ENCODE measurements at regions not wholly inside any gene's neighbourhood (a gene's known extent, or its start where the extent isn't known, plus 50 kb on each side); places are given as distances from the start of the nearest gene placed in this dataset.

- Histone ChIP-seq H3K9ac (ENCODE audit: insufficient read depth in 1 of 2, low read depth in 2 of 2, low read length in 2 of 2) (no peak overlapping the region), H4K20me1 (replicated peaks; ENCODE audit: control insufficient read depth, insufficient read depth, low read length) (no peaks in the 10 kb centered on the region), H3K27ac (ENCODE audit: extremely low read depth, low read depth, low read length) (no peak overlapping the region), H3K79me2 (ENCODE audit: control insufficient read depth, insufficient read depth, low read length) (no peaks in the 10 kb centered on the region), H3K27me3 (ENCODE audit: control insufficient read depth in 2 of 2, insufficient read depth in 2 of 2, low read length in 2 of 2) (peaks cover 0 to 11% of the 10 kb centered on the region in 2 experiments; a peak in 2 of 5 replicates), H3K4me1 (replicated peaks in 1 of 2; ENCODE audit: control insufficient read depth in 2 of 2, insufficient read depth in 2 of 2, low read length in 2 of 2) (no peaks in the 10 kb centered on the region), H2AFZ (ENCODE audit: low read depth, low read length) (no peak overlapping the region), H3K4me2 (ENCODE audit: insufficient read depth, low read length) (no peak overlapping the region), H3K4me3 (no peak overlapping the region), H3K9me1 (ENCODE audit: control insufficient read depth, insufficient read depth, low read length) (no peaks in the 10 kb centered on the region), H3K36me3 (ENCODE audit: control insufficient read depth, insufficient read depth, low read length) (no peaks in the 10 kb centered on the region), H3K9me3 (replicated peaks; ENCODE audit: control insufficient read depth, insufficient read depth, low read depth, low read length) (no peaks in the 10 kb centered on the region)
- CTCF ChIA-PET (ENCODE audit: low intra/inter-chr PET ratio) = no interaction called here
- BruUV-seq (replicated peaks) = no TSS peak
- ATAC-seq = no peak
- FAIRE-seq = no peak
- DNase-seq (ENCODE audit: extremely low read depth in 1 of 4, low spot score in 3 of 4) = no peak
- POLR2A ChIA-PET = no interaction called here
- in situ Hi-C loops (cut with MboI) (loop anchor here (10.0 kb wide), 1 partner anchor 821 kb away; no protein-coding TSS in a partner anchor), intact Hi-C loops (cut with micrococcal nuclease) (no loop called here)
- 0% methylated on average over 4 of the region's 4 CpGs for WGBS (ENCODE audit: insufficient coverage, low coverage, missing lambda C conversion rate)
- TF ChIP-seq ZNF124 (CRISPR knock-in tag; IDR thresholded peaks at IDR 0.05) (no peak), CBX2 (IDR thresholded peaks at IDR 0.05; ENCODE audit: insufficient read depth, low read length, poor library complexity, severe bottlenecking) (no peak), ZNF146 (CRISPR knock-in tag; IDR thresholded peaks at IDR 0.05; ENCODE audit: unreplicated experiment) (no peak), RBM17 (IDR thresholded peaks at IDR 0.05; ENCODE audit: borderline replicate concordance, low read depth, low read length) (no peak), FOS (IDR thresholded peaks at IDR 0.05; ENCODE audit: extremely low read depth, insufficient read length) (no peak), NFE2L1 (tag; IDR thresholded peaks at IDR 0.05; ENCODE audit: borderline replicate concordance, low read depth) (no peak), HNRNPH1 (optimal IDR thresholded peaks at IDR 0.05; ENCODE audit: low read depth, low read length) (no peak), SMARCB1 (IDR thresholded peaks at IDR 0.05; ENCODE audit: insufficient read length, low read depth) (no peak), ZKSCAN8 (CRISPR knock-in tag; IDR thresholded peaks at IDR 0.05) (no peak), RBM25 (IDR thresholded peaks at IDR 0.05; ENCODE audit: low read depth, low read length, severe bottlenecking) (no peak), ZNF76 (CRISPR knock-in tag; IDR thresholded peaks at IDR 0.05; ENCODE audit: borderline replicate concordance) (no peak), SP1 (CRISPR knock-in tag; IDR thresholded peaks at IDR 0.05) (no peak), ARNT (IDR thresholded peaks at IDR 0.05) (no peak)
- TF ChIP-seq, protein P1, sequence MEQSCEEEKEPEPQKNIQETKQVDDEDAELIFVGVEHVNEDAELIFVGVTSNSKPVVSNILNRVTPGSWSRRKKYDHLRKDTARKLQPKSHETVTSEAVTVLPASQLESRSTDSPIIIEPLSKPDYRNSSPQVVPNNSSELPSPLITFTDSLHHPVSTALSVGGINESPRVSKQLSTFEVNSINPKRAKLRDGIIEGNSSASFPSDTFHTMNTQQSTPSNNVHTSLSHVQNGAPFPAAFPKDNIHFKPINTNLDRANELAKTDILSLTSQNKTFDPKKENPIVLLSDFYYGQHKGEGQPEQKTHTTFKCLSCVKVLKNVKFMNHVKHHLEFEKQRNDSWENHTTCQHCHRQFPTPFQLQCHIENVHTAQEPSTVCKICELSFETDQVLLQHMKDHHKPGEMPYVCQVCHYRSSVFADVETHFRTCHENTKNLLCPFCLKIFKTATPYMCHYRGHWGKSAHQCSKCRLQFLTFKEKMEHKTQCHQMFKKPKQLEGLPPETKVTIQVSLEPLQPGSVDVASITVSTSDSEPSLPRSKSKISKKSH (CRISPR knock-in tag; IDR thresholded peaks at IDR 0.05) = no peak
These were observed 99.9 kb upstream of the IPO5 start for GRCh38 chr13:97853550-97853949.

Measured in K562 (cell line).